Body of pancreas (tissue), 4 donors: ENCODE measurements at regions not wholly inside any gene's neighbourhood (a gene's known extent, or its start where the extent isn't known, plus 50 kb on each side); places are given as distances from the start of the nearest gene placed in this dataset.

Experiments
- ATAC-seq: fragments of 150-250 bp; one replicate; pipeline ENCODE4 v1.9.1; 2016
- DNase-seq, 4 donors: peaks; one replicate each; pipeline ENCODE4 v3.0.0-alpha.2; 2019
- H3K27ac ChIP-seq, 4 donors: fragments of 200-600 bp; sonication (generic); 1 replicate in 3 of 4; 2 replicates in 1 of 4; pipeline versions ENCODE4 v1.5.1 to v1.6.1; 2016 to 2019; ENCODE audit warnings: mild to moderate bottlenecking in 1 of 4, mixed read lengths in 1 of 4, moderate library complexity in 1 of 4
- H3K27me3 ChIP-seq, 2 donors: fragments of 200-600 bp; sonication (generic); one replicate each; pipeline ENCODE4 v1.6.0; 2016; ENCODE audit warnings: mild to moderate bottlenecking in 1 of 2
- H3K36me3 ChIP-seq, 2 donors: fragments of 200-600 bp; sonication (generic); replicated peaks in 1 of 2; 2 replicates each; pipeline ENCODE4 v1.5.1; 2016; ENCODE audit warnings: low read depth in 2 of 2; ENCODE audit not compliant: insufficient read depth in 1 of 2
- H3K4me1 ChIP-seq: fragments of 200-600 bp; sonication (generic); one replicate; pipeline ENCODE4 v1.6.0; 2016
- H3K4me3 ChIP-seq, 2 donors: fragments of 200-600 bp; sonication (generic); 1 replicate in 1 of 2; 2 replicates in 1 of 2; pipeline ENCODE4 v1.5.1; 2016 to 2019
- H3K9me3 ChIP-seq, 3 donors: fragments of 200-600 bp; sonication (generic); 1 replicate in 2 of 3; 2 replicates in 1 of 3; pipeline ENCODE4 v1.5.1; 2016
- POLR2A ChIP-seq, 3 donors: fragments of 450-650 bp; IDR thresholded peaks; one replicate each; pipeline ENCODE4 v1.6.1; 2016; ENCODE audit warnings: antibody characterized with exemption in 3 of 3, mild to moderate bottlenecking in 2 of 3
- WGBS, 2 donors: methylation state at CpG; one replicate each; pipeline ENCODE4 v1.1.5; 2017; 5-methylcytosine and 5-hydroxymethylcytosine counted together
- intact Hi-C: fragments of 100-400 bp; cut with DNase I; formaldehyde crosslinking; loops from one replicate; pipeline ENCODE4 v1.15.1; 2023
- TF ChIP-seq, protein P1 (sequence below), 7 experiments: fragments of 450-650 bp in 4 of 7; fragments of 200-600 bp in 3 of 7; sonication (generic) in 3 of 7; IDR thresholded peaks; one replicate each; pipeline ENCODE4 v1.5.1; 2016 to 2019; ENCODE audit warnings: antibody characterized with exemption in 7 of 7

DNA sequence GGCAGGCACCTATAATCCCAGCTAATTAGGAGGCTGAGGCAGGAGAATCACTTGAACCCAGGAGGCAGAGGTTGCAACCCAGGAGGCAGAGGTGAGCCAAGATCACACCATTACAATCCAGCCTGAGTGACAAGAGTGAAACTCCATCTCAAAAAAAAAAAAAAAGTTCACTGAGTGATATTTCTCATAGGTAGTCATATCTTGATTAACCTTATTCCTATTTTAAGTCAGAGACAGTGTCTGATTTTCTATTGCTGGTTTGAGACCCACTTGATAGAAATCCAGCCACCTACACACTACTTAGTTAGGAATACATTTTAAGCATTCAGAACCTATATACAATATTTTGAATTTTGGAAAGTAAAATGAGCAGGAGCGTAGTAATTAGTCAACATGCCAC, 357.4 kb upstream of the ADGRL2 start:
- Histone ChIP-seq H3K27ac (no peak overlapping the region), H3K4me1 (no peaks in the 10 kb centered on the region), H3K27me3 (no peaks in the 10 kb centered on the region), H3K4me3 (no peak overlapping the region), H3K36me3 (no peaks in the 10 kb centered on the region), H3K9me3 (no peaks in the 10 kb centered on the region)
- DNase-seq (no peak), ATAC-seq (no peak)
- intact Hi-C loops: no loop called here
- 91 to 93% methylated on average over 1 of the region's 1 CpG for WGBS, 2 donors
- TF ChIP-seq, protein P1, sequence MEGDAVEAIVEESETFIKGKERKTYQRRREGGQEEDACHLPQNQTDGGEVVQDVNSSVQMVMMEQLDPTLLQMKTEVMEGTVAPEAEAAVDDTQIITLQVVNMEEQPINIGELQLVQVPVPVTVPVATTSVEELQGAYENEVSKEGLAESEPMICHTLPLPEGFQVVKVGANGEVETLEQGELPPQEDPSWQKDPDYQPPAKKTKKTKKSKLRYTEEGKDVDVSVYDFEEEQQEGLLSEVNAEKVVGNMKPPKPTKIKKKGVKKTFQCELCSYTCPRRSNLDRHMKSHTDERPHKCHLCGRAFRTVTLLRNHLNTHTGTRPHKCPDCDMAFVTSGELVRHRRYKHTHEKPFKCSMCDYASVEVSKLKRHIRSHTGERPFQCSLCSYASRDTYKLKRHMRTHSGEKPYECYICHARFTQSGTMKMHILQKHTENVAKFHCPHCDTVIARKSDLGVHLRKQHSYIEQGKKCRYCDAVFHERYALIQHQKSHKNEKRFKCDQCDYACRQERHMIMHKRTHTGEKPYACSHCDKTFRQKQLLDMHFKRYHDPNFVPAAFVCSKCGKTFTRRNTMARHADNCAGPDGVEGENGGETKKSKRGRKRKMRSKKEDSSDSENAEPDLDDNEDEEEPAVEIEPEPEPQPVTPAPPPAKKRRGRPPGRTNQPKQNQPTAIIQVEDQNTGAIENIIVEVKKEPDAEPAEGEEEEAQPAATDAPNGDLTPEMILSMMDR (IDR thresholded peaks at IDR 0.05): no peak
- TF ChIP-seq POLR2A (IDR thresholded peaks at IDR 0.05): no peak

DNA sequence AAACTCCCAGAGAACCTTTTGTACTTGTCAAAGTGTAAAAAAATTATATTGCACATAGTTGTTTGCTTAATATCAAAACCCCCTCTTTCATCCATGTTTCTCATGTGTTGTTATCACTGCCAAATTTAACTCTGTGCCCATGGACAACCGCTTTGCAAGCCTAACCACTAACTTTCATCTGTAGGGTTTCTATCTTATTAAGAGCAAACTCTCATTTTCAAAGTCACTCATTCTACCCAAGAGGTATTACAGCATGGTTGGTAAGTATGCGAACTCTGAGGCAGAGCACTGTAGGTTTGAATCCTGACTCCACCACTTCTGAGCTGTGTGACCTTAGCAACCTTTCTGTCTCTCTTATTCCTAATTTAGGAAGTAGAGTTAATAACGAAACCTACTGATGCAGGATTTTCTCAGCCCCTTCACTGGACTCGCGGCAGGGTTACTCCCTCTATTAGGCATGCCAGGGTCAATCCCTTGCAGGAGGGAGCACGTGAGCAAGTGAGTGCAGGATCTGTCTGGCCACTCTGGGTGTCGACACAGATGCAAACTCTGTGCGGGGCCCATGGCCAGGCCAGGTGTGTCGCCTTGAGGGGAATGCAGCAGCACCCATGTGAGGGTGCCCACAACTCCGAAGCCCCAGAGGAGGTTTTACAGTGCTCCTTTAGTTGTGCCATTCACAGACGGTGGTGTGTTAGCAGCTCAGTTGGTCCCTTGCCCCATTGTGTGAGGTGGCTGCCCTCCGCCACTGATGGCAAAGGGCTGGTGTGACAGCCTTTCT, 361.5 kb upstream of the ADGRL2 start:
- intact Hi-C loops: no loop called here
- Histone ChIP-seq H3K27ac (no peak overlapping the region), H3K4me1 (no peaks in the 10 kb centered on the region), H3K4me3 (no peak overlapping the region), H3K9me3 (no peaks in the 10 kb centered on the region), H3K27me3 (no peaks in the 10 kb centered on the region), H3K36me3 (no peaks in the 10 kb centered on the region)
- no peak for DNase-seq
- WGBS, 2 donors: 86 to 91% methylated on average over 12 of the region's 12 CpGs
- TF ChIP-seq POLR2A (IDR thresholded peaks at IDR 0.05): no peak
- TF ChIP-seq, protein P1 (IDR thresholded peaks at IDR 0.05): no peak
- no peak for ATAC-seq

DNA sequence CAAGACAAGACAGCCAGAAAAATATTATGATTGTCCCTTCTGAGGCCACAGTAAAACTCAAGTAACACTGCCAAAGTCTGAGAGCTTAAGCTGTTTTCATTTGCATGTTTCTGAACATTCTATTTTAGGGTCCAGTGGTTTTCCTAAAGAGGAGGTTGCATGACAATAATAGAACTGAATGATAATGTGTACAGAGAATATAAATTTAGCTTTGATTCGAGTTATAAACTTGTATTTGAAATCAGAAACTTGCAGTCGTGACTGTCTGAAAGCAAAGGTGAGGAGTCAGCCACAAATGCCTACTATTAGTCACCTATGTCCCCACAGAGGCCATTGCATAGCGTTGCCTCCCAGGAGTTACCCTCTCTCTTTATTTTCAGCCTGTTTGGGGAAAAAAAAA, 363.1 kb upstream of the ADGRL2 start:
- H3K4me3 ChIP-seq: no peak overlapping the region
- no peaks in the 10 kb centered on the region for H3K4me1 ChIP-seq
- TF ChIP-seq, protein P1 (IDR thresholded peaks at IDR 0.05): no peak
- no peak for TF ChIP-seq POLR2A (IDR thresholded peaks at IDR 0.05)
- H3K27ac ChIP-seq: no peak overlapping the region
- ATAC-seq: no peak
- intact Hi-C loops: no loop called here
- 56 to 61% methylated on average over 3 of the region's 3 CpGs for WGBS, 2 donors
- no peaks in the 10 kb centered on the region for H3K27me3 ChIP-seq
- no peaks in the 10 kb centered on the region for H3K9me3 ChIP-seq
- no peaks in the 10 kb centered on the region for H3K36me3 ChIP-seq
- DNase-seq: no peak

DNA sequence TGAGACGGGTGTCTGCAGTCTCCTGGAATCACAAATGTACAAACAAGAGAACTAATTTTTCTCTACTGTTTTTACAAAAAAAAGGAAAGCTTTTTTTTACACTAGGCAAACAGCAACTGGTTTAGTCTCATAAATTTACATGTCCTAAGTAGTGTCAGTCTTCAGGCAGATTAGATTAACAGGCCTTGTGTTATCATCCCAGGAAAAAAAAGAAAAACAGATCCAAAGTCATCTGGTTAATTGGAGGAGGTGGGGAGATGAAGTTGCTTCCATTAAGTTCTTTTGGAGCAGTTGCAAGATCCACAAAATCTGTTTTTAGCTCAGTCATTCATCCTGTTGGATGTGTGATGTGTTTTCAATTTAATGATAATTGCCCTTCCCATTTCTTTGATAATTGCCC, 363.5 kb upstream of the ADGRL2 start:
- no peak overlapping the region for H3K27ac ChIP-seq
- no peaks in the 10 kb centered on the region for H3K27me3 ChIP-seq
- no peak overlapping the region for H3K4me3 ChIP-seq
- TF ChIP-seq, protein P1 (IDR thresholded peaks at IDR 0.05): no peak
- TF ChIP-seq POLR2A (IDR thresholded peaks at IDR 0.05): no peak
- WGBS, 2 donors: 80 to 91% methylated on average over 1 of the region's 1 CpG
- H3K36me3 ChIP-seq: no peaks in the 10 kb centered on the region
- no peak for ATAC-seq
- no peaks in the 10 kb centered on the region for H3K4me1 ChIP-seq
- no peak for DNase-seq
- H3K9me3 ChIP-seq: no peaks in the 10 kb centered on the region
- intact Hi-C loops: no loop called here

DNA sequence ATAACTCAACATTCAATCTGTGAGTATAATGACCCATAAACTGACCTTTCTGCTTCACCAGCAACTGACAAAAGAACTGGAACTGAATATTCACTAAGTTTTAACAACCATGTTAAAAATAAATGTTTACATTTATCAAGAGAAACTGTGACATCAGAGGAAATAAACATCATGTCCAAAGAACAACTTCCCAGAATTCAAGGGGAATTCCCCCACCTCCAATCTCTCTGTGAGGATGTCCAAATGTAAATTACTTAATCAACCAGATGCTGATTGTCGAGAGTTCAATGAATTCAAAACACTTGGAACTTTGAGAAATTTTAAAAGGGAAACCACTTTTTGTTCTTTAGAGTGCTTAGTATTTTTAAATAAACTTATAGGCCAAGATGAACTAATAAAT, 365.6 kb upstream of the ADGRL2 start:
- 44 to 48% methylated on average over 1 of the region's 1 CpG for WGBS, 2 donors
- intact Hi-C loops: no loop called here
- Histone ChIP-seq H3K27ac (no peak overlapping the region), H3K27me3 (no peaks in the 10 kb centered on the region), H3K9me3 (no peaks in the 10 kb centered on the region), H3K4me3 (no peak overlapping the region), H3K36me3 (no peaks in the 10 kb centered on the region), H3K4me1 (no peaks in the 10 kb centered on the region)
- DNase-seq: no peak
- TF ChIP-seq, protein P1 (IDR thresholded peaks at IDR 0.05): no peak
- no peak for TF ChIP-seq POLR2A (IDR thresholded peaks at IDR 0.05)
- ATAC-seq: no peak
